Body of pancreas (tissue), 4 donors: ENCODE measurements at regions not wholly inside any gene's neighbourhood (a gene's known extent, or its start where the extent isn't known, plus 50 kb on each side); places are given as distances from the start of the nearest gene placed in this dataset.

Source experiments
- CTCF ChIP-seq, 7 experiments: fragments of 450-650 bp in 4 of 7; fragments of 200-600 bp in 3 of 7; sonication (generic) in 3 of 7; IDR thresholded peaks; one replicate each; pipeline ENCODE4 v1.5.1; 2016 to 2019; ENCODE audit warnings: antibody characterized with exemption in 7 of 7
- POLR2A ChIP-seq, 3 donors: fragments of 450-650 bp; IDR thresholded peaks; one replicate each; pipeline ENCODE4 v1.6.1; 2016; ENCODE audit warnings: antibody characterized with exemption in 3 of 3, mild to moderate bottlenecking in 2 of 3

- TF ChIP-seq CTCF (IDR thresholded peaks at IDR 0.05) = no peak
- no peak for TF ChIP-seq POLR2A (IDR thresholded peaks at IDR 0.05)
Measured at GRCh38 chr2:10989782-10990181, 78.0 kb downstream of the KCNF1 start.
